Adrenal gland (tissue), 9 donors: ENCODE measurements at regions not wholly inside any gene's neighbourhood (a gene's known extent, or its start where the extent isn't known, plus 50 kb on each side); places are given as distances from the start of the nearest gene placed in this dataset.

Experiments used
- DNase-seq, 7 donors: peaks; one replicate each; pipeline ENCODE4 v3.0.0-alpha.2; 2019 to 2020
- H3K27ac ChIP-seq, 5 donors: fragments of 200-600 bp; sonication (generic) in 4 of 5; 1 replicate in 3 of 5; 2 replicates in 2 of 5; pipeline versions ENCODE4 v1.5.1 to v1.8.0; 2016 to 2020; ENCODE audit warnings: mild to moderate bottlenecking in 1 of 5
- H3K27me3 ChIP-seq: fragments of 200-600 bp; 2 replicates; pipeline ENCODE4 v1.8.0; 2021
- H3K36me3 ChIP-seq, 2 donors: fragments of 200-600 bp; replicated peaks in 1 of 2; 1 replicate in 1 of 2; 2 replicates in 1 of 2; pipeline versions ENCODE4 v1.5.1 to v1.8.0; 2018 to 2022
- H3K4me1 ChIP-seq, 2 donors: fragments of 200-600 bp; replicated peaks in 1 of 2; 1 replicate in 1 of 2; 2 replicates in 1 of 2; pipeline versions ENCODE4 v1.5.1 to v1.8.0; 2018 to 2021
- H3K4me3 ChIP-seq, 4 donors: fragments of 200-600 bp; sonication (generic) in 3 of 4; one replicate each; pipeline ENCODE4 v1.5.1; 2016 to 2018
- H3K9me3 ChIP-seq, 3 donors: fragments of 200-600 bp; sonication (generic) in 1 of 3; replicated peaks in 1 of 3; 1 replicate in 2 of 3; 2 replicates in 1 of 3; pipeline versions ENCODE4 v1.5.1 to v1.8.0; 2016 to 2021
- POLR2A ChIP-seq, 2 donors: fragments of 450-650 bp; IDR thresholded peaks; one replicate each; pipeline ENCODE4 v1.6.1; 2017; ENCODE audit warnings: antibody characterized with exemption in 2 of 2, mild to moderate bottlenecking in 2 of 2, moderate library complexity in 1 of 2
- WGBS, 4 donors: extraction: QIAGEN DNeasy Blood & Tissue Kit in 2 of 4; methylation state at CpG; one replicate each; pipeline versions ENCODE4 v1.1.5 to v1.1.7; 2013 to 2017; 5-methylcytosine and 5-hydroxymethylcytosine counted together
- intact Hi-C, 2 donors: fragments of 100-400 bp; cut with DNase I; formaldehyde crosslinking; loops; one replicate each; pipeline versions ENCODE4 v1.14.1 to v1.15.0; 2022 to 2023
- TF ChIP-seq, protein P1 (sequence below), 6 experiments: fragments of 450-650 bp in 4 of 6; fragments of 200-600 bp in 2 of 6; sonication (generic) in 1 of 6; IDR thresholded peaks; 1 replicate in 5 of 6; 2 replicates in 1 of 6; pipeline versions ENCODE4 v1.5.1 to v1.8.0; 2016 to 2021; ENCODE audit warnings: antibody characterized with exemption in 6 of 6, mild to moderate bottlenecking in 2 of 6, moderate library complexity in 1 of 6
- donor health status: healthy with polysubstance abuse.
- donor health status: Bipolar disorder and iron deficiency.
- donor health status: DM: yes; HTN: yes; CAD: no.
- donor health status: DM: no; HTN: no; CAD: no.
- donor health status: DM: no; HTN: no; CAD: no.

DNA sequence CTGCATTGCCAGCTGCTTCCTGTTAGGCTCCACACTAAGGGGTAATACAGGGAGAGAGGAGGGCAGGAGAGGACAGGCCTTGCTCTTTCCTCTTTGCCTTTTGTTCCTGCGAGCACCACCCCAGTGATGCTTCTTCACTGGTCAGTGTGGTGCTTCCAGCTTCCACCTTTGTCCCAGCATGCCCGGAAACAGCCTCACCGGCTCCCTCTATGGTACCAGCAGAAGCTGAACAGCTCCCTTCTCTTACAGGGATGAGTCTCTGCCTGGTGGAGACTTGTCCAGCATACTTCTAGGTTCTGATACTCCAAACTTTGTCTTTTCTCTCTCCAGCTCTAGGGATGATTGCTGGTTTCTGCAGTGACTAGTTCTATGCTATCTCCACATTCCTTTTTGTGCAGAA is 413.3 kb downstream of the TSN start:
- TF ChIP-seq POLR2A (IDR thresholded peaks at IDR 0.05), result no peak
- intact Hi-C loops, result no loop called here
- 58 to 69% (median 63%) methylated on average over 3 of the region's 3 CpGs for WGBS, 4 donors

DNA sequence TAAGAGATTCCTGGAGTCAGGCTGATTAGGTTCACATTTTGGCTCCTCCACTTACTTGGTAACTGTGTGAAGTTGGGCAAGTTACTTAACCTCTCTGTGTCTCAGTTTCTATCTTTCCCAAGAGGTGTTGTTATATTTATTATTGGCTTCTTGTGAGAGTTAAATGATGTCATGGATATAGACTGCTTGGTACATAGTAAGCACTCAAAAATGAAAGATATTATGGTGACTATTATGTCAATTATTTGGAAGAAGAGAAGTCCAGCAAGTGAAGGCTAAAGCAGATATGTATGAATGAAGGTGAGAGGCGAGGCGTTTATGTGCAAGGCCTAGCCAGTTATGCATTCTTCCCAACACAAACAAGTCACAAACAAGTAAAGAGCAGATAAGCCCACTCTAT is 417.4 kb downstream of the TSN start:
- WGBS, 4 donors, result 81 to 88% (median 84%) methylated on average over 2 of the region's 2 CpGs
- TF ChIP-seq POLR2A (IDR thresholded peaks at IDR 0.05), result no peak
- TF ChIP-seq, protein P1, sequence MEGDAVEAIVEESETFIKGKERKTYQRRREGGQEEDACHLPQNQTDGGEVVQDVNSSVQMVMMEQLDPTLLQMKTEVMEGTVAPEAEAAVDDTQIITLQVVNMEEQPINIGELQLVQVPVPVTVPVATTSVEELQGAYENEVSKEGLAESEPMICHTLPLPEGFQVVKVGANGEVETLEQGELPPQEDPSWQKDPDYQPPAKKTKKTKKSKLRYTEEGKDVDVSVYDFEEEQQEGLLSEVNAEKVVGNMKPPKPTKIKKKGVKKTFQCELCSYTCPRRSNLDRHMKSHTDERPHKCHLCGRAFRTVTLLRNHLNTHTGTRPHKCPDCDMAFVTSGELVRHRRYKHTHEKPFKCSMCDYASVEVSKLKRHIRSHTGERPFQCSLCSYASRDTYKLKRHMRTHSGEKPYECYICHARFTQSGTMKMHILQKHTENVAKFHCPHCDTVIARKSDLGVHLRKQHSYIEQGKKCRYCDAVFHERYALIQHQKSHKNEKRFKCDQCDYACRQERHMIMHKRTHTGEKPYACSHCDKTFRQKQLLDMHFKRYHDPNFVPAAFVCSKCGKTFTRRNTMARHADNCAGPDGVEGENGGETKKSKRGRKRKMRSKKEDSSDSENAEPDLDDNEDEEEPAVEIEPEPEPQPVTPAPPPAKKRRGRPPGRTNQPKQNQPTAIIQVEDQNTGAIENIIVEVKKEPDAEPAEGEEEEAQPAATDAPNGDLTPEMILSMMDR (IDR thresholded peaks at IDR 0.05), result no peak
- Histone ChIP-seq H3K36me3 (no peaks in the 10 kb centered on the region), H3K27me3 (no peaks in the 10 kb centered on the region), H3K4me3 (no peak overlapping the region), H3K27ac (no peak overlapping the region), H3K4me1 (no peaks in the 10 kb centered on the region), H3K9me3 (no peaks in the 10 kb centered on the region)
- intact Hi-C loops, result no loop called here
- DNase-seq, result no peak

More for the DNA sequence above, 413.3 kb downstream of the TSN start:
- no peaks in the 10 kb centered on the region for H3K36me3 ChIP-seq
- no peak for DNase-seq
- no peaks in the 10 kb centered on the region for H3K9me3 ChIP-seq
- no peaks in the 10 kb centered on the region for H3K27me3 ChIP-seq
- no peak overlapping the region for H3K27ac ChIP-seq
- no peaks in the 10 kb centered on the region for H3K4me1 ChIP-seq
- no peak overlapping the region for H3K4me3 ChIP-seq

DNA sequence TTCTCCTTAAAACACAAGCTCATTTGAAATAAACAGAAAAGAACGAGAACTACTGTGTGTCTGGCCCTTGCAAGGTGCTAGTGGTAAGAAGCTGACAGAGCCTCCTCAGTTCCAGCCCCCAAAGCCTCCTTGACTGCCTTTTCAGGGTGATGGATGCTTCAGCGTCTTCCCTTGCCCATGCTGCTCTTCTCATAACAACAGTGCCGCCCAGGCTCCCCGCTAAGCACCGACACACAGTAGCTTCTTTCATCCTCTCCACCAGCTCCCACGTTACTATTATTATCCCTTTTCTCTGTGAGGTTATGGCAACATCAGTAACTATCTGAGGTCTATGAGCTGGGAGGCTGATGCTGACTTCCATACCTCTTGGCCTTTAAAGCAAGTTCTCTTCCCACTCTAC is 418.6 kb downstream of the TSN start:
- 62 to 73% (median 68%) methylated on average over 6 of the region's 6 CpGs for WGBS, 4 donors
- Histone ChIP-seq H3K4me3 (no peak overlapping the region), H3K4me1 (no peaks in the 10 kb centered on the region), H3K9me3 (no peaks in the 10 kb centered on the region), H3K27ac (no peak overlapping the region), H3K36me3 (no peaks in the 10 kb centered on the region), H3K27me3 (no peaks in the 10 kb centered on the region)
- intact Hi-C loops, result no loop called here
- TF ChIP-seq, protein P1 (IDR thresholded peaks at IDR 0.05), result no peak
- no peak for TF ChIP-seq POLR2A (IDR thresholded peaks at IDR 0.05)
- no peak for DNase-seq

DNA sequence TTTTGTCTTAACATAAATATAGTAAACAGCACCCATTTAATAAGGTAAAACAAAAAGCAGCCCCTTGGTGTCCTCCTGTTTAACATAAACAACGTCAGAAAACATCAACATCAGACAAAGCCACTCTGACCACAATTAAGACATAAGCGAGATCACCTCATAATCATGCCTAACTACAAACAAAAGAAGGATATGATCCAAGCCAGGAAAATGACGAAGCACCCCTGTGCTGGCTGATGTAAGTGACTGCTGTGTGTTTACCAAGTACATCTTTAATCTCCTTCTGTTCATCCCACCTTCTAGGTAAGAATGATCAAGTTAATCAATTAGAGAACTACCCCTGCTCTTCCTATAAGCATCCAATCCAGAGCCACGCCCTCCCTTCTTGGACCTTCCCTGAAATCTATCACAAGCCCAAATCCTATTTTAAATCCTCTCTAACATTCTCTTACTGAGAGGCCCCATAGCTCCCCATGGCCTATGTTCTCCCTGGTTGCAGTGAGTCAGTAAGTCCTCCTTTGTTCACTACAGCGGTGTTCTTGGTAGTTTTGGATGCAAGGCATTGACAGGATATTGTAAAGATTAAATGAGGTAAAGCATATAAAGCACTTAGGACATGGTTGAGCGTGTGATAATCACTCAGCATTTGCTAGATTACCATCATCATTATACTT is 424.2 kb downstream of the TSN start:
- H3K4me3 ChIP-seq, result no peak overlapping the region
- DNase-seq, result no peak
- no peak overlapping the region for H3K27ac ChIP-seq
- H3K36me3 ChIP-seq, result no peaks in the 10 kb centered on the region
- intact Hi-C loops, result no loop called here
- WGBS, 4 donors, result 67 to 81% (median 70%) methylated on average over 6 of the region's 6 CpGs
- H3K27me3 ChIP-seq, result no peaks in the 10 kb centered on the region
- no peaks in the 10 kb centered on the region for H3K9me3 ChIP-seq
- no peak for TF ChIP-seq POLR2A (IDR thresholded peaks at IDR 0.05)
- TF ChIP-seq, protein P1 (IDR thresholded peaks at IDR 0.05), result no peak
- no peaks in the 10 kb centered on the region for H3K4me1 ChIP-seq

DNA sequence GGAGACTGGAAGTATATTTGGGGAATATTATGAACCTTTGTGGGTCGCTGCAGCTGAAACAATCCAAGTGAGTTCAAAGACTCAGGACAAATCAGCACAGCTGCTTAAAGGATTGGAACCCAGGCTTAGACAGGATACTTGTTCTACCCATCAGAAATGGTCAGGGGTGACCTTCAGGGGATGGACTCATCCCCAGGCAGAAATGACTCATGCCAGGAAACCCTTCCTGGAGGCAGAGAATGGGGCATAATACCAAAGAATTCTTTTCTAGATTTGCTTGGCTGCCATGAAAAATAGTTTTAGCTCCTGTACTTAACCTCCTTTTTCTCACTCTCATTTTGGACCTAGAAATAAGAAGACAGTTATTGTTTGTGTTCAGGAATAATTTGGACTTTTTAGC is 425.5 kb downstream of the TSN start:
- Histone ChIP-seq H3K4me3 (no peak overlapping the region), H3K27ac (no peak overlapping the region), H3K9me3 (no peaks in the 10 kb centered on the region), H3K4me1 (no peaks in the 10 kb centered on the region), H3K27me3 (no peaks in the 10 kb centered on the region), H3K36me3 (no peaks in the 10 kb centered on the region)
- 89 to 100% (median 92%) methylated on average over 1 of the region's 1 CpG for WGBS, 4 donors
- intact Hi-C loops, result no loop called here
- DNase-seq, result no peak
- TF ChIP-seq, protein P1 (IDR thresholded peaks at IDR 0.05), result no peak
- TF ChIP-seq POLR2A (IDR thresholded peaks at IDR 0.05), result no peak
